Mucosa of gallbladder (tissue), 1 donor: ENCODE measurements at regions not wholly inside any gene's neighbourhood (a gene's known extent, or its start where the extent isn't known, plus 50 kb on each side); places are given as distances from the start of the nearest gene placed in this dataset.

Source experiments
- DNase-seq: peaks from one replicate; pipeline ENCODE4 v3.0.0-alpha.2; 2020; ENCODE audit warnings: low spot score
- donor health status: DM: no; HTN: no; CAD: no.

GRCh38 chr9:99399474-99399873 lies 177.4 kb downstream of the SEC61B start:
- DNase-seq: no peak

- DNase-seq: no peak
Observed at GRCh38 chr9:99400184-99400731, 178.2 kb downstream of the SEC61B start.

- DNase-seq: no peak
Observed at GRCh38 chr9:99401680-99402504, 179.8 kb downstream of the SEC61B start.

GRCh38 chr9:99403371-99403770 lies 181.3 kb downstream of the SEC61B start:
- no peak for DNase-seq

- DNase-seq: no peak
Observed at GRCh38 chr9:99405359-99405758, 183.3 kb downstream of the SEC61B start.

- no peak for DNase-seq
Observed at GRCh38 chr9:99406939-99407338, 184.9 kb downstream of the SEC61B start.

GRCh38 chr9:99411068-99411467 lies 189.0 kb downstream of the SEC61B start:
- no peak for DNase-seq

- DNase-seq: no peak
Observed at GRCh38 chr9:99411479-99412115, 189.5 kb downstream of the SEC61B start.

GRCh38 chr9:99412606-99413005 lies 190.5 kb downstream of the SEC61B start:
- DNase-seq: no peak

GRCh38 chr9:99414321-99414720 lies 192.2 kb downstream of the SEC61B start:
- DNase-seq: no peak

GRCh38 chr9:99415606-99416005 lies 193.5 kb downstream of the SEC61B start:
- DNase-seq: no peak

- no peak for DNase-seq
Observed at GRCh38 chr9:99416007-99416406, 193.9 kb downstream of the SEC61B start.

- no peak for DNase-seq
Observed at GRCh38 chr9:99419070-99419469, 197.0 kb downstream of the SEC61B start.

GRCh38 chr9:99421369-99421768 lies 199.3 kb downstream of the SEC61B start:
- no peak for DNase-seq

GRCh38 chr9:99425124-99425523 lies 203.0 kb downstream of the SEC61B start:
- DNase-seq: no peak

GRCh38 chr9:99425923-99426842 lies 204.1 kb downstream of the SEC61B start:
- no peak for DNase-seq

- no peak for DNase-seq
Observed at GRCh38 chr9:99427260-99427659, 205.2 kb downstream of the SEC61B start.

GRCh38 chr9:99430301-99430700 lies 208.2 kb downstream of the SEC61B start:
- no peak for DNase-seq

- DNase-seq: no peak
Observed at GRCh38 chr9:99431103-99431502, 209.0 kb downstream of the SEC61B start.

GRCh38 chr9:99432075-99432474 lies 210.0 kb downstream of the SEC61B start:
- no peak for DNase-seq

- DNase-seq: no peak
Observed at GRCh38 chr9:99433095-99433494, 211.0 kb downstream of the SEC61B start.

GRCh38 chr9:99433555-99433954 lies 211.5 kb downstream of the SEC61B start:
- peak; percentile 25 for DNase-seq
